ENCODE measurements at regions not wholly inside any gene's neighbourhood (a gene's known extent, or its start where the extent isn't known, plus 50 kb on each side); places are given as distances from the start of the nearest gene placed in this dataset.

GRCh38 chr10:130459851-130460490 lies 323.8 kb downstream of the GLRX3 start:
- Histone ChIP-seq H3K36me3 (ENCODE audit: insufficient read depth, low read length) (no peaks in the 10 kb centered on the region), H3K4me3 (ENCODE audit: low read depth, low read length, poor library complexity, severe bottlenecking) (no peak overlapping the region), H3K4me1 (ENCODE audit: insufficient read depth, low read length, severe bottlenecking) (no peaks in the 10 kb centered on the region), H3F3A (ENCODE audit: insufficient read depth, low read length) (no peaks in the 10 kb centered on the region), H2AFZ (ENCODE audit: low read length) (no peak overlapping the region), H3K4me2 (ENCODE audit: low read length) (no peak overlapping the region), H3K9me2 (ENCODE audit: low read depth, low read length) (no peaks in the 10 kb centered on the region), H3K79me2 (ENCODE audit: insufficient read depth, low read length) (no peaks in the 10 kb centered on the region), H3K9ac (ENCODE audit: low read length) (no peak overlapping the region), H3K9me3 (ENCODE audit: low read length) (no peaks in the 10 kb centered on the region), H3K27me3 (ENCODE audit: insufficient read depth, low read length) (no peaks in the 10 kb centered on the region), H3K27ac (ENCODE audit: low read depth, low read length, poor library complexity, severe bottlenecking) (no peak overlapping the region), H4K20me1 (ENCODE audit: insufficient read depth, low read length) (no peaks in the 10 kb centered on the region)
- TF ChIP-seq EZH2 (IDR thresholded peaks at IDR 0.05; ENCODE audit: borderline replicate concordance, low read length) (no peak), CTCF (IDR thresholded peaks at IDR 0.05; ENCODE audit: low read length) (no peak)

- H3K4me3 ChIP-seq (ENCODE audit: low read depth, low read length, poor library complexity, severe bottlenecking) = no peak overlapping the region
- no peak overlapping the region for H2AFZ ChIP-seq (ENCODE audit: low read length)
- no peaks in the 10 kb centered on the region for H3K4me1 ChIP-seq (ENCODE audit: insufficient read depth, low read length, severe bottlenecking)
- H3K9me3 ChIP-seq (ENCODE audit: low read length) = no peaks in the 10 kb centered on the region
- no peaks in the 10 kb centered on the region for H3K27me3 ChIP-seq (ENCODE audit: insufficient read depth, low read length)
- no peak overlapping the region for H3K27ac ChIP-seq (ENCODE audit: low read depth, low read length, poor library complexity, severe bottlenecking)
- H3F3A ChIP-seq (ENCODE audit: insufficient read depth, low read length) = no peaks in the 10 kb centered on the region
- H3K9me2 ChIP-seq (ENCODE audit: low read depth, low read length) = no peaks in the 10 kb centered on the region
- no peak overlapping the region for H3K9ac ChIP-seq (ENCODE audit: low read length)
- no peaks in the 10 kb centered on the region for H3K79me2 ChIP-seq (ENCODE audit: insufficient read depth, low read length)
- H3K4me2 ChIP-seq (ENCODE audit: low read length) = no peak overlapping the region
- no peaks in the 10 kb centered on the region for H4K20me1 ChIP-seq (ENCODE audit: insufficient read depth, low read length)
- no peak for TF ChIP-seq EZH2 (IDR thresholded peaks at IDR 0.05; ENCODE audit: borderline replicate concordance, low read length)
- no peak for TF ChIP-seq CTCF (IDR thresholded peaks at IDR 0.05; ENCODE audit: low read length)
- no peaks in the 10 kb centered on the region for H3K36me3 ChIP-seq (ENCODE audit: insufficient read depth, low read length)
Observed at GRCh38 chr10:130461631-130462030, 325.4 kb downstream of the GLRX3 start.

GRCh38 chr10:130463104-130463875 lies 327.1 kb downstream of the GLRX3 start:
- Histone ChIP-seq H3K27me3 (ENCODE audit: insufficient read depth, low read length) (no peaks in the 10 kb centered on the region), H3K27ac (ENCODE audit: low read depth, low read length, poor library complexity, severe bottlenecking) (no peak overlapping the region), H3K9ac (ENCODE audit: low read length) (no peak overlapping the region), H3K4me1 (ENCODE audit: insufficient read depth, low read length, severe bottlenecking) (no peaks in the 10 kb centered on the region), H3F3A (ENCODE audit: insufficient read depth, low read length) (no peaks in the 10 kb centered on the region), H2AFZ (ENCODE audit: low read length) (no peak overlapping the region), H3K9me3 (ENCODE audit: low read length) (no peaks in the 10 kb centered on the region), H3K9me2 (ENCODE audit: low read depth, low read length) (no peaks in the 10 kb centered on the region), H3K4me2 (ENCODE audit: low read length) (no peak overlapping the region), H3K79me2 (ENCODE audit: insufficient read depth, low read length) (no peaks in the 10 kb centered on the region), H4K20me1 (ENCODE audit: insufficient read depth, low read length) (no peaks in the 10 kb centered on the region), H3K4me3 (ENCODE audit: low read depth, low read length, poor library complexity, severe bottlenecking) (no peak overlapping the region), H3K36me3 (ENCODE audit: insufficient read depth, low read length) (no peaks in the 10 kb centered on the region)
- no peak for TF ChIP-seq EZH2 (IDR thresholded peaks at IDR 0.05; ENCODE audit: borderline replicate concordance, low read length)
- no peak for TF ChIP-seq CTCF (IDR thresholded peaks at IDR 0.05; ENCODE audit: low read length)
